Fibroblast of upper back skin (primary cell): ENCODE measurements at regions not wholly inside any gene's neighbourhood (a gene's known extent, or its start where the extent isn't known, plus 50 kb on each side); places are given as distances from the start of the nearest gene placed in this dataset.
A peak's percentile ranks its signal among the peaks of the same experiment; 100 is the strongest.
"Not testable (repeated sequence)": the region's sequence is repeated elsewhere in the genome, so short reads cannot be mapped to it uniquely, and the experiment has no call there.

Experiments
- DNase-seq: peaks from one replicate; pipeline ENCODE4 v3.0.0-alpha.2; 2013

GRCh38 chr1:145553795-145554194, 54.0 kb upstream of the GPR89A start:
- DNase-seq: not testable (repeated sequence)

GRCh38 chr1:145545055-145545454, 62.7 kb upstream of the GPR89A start:
- no peak for DNase-seq

- DNase-seq: peak; percentile 87
These were observed 66.1 kb upstream of the GPR89A start for GRCh38 chr1:145541685-145542084.

GRCh38 chr1:145541246-145541645, 66.5 kb upstream of the GPR89A start:
- peak; percentile 90 for DNase-seq

- peak; percentile 31 for DNase-seq
These were observed 69.5 kb upstream of the GPR89A start for GRCh38 chr1:145538118-145538882.

- DNase-seq: peak; percentile 48
These were observed 70.8 kb upstream of the GPR89A start for GRCh38 chr1:145537003-145537402.

GRCh38 chr1:145535461-145535860, 72.3 kb upstream of the GPR89A start:
- peak; percentile 89 for DNase-seq

GRCh38 chr1:145528068-145528564, 79.7 kb upstream of the GPR89A start:
- not testable (repeated sequence) for DNase-seq

DNA sequence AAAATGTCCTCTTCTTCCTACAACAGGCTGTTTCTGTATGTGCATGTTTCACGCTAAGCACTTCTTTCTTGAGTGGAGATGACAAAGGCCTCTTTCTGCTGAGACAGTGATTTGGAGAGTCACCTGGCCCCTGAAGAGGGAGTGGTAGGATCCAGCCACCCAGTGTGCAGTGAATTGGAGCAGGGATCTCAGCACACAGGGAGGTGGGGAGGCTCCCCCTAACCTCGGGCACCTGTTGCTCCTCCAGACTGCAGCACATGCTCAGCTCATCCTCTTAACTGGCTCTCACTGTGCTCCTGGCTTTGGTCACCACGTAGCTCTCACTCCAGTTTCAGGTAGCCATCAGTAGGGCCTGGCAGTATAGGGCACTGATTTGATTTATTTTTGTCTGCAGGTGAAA, 87.6 kb upstream of the GPR89A start:
- not testable (repeated sequence) for DNase-seq

- not testable (repeated sequence) for DNase-seq
These were observed 88.5 kb upstream of the GPR89A start for GRCh38 chr1:145519302-145519701.

GRCh38 chr1:145513017-145513416, 87.6 kb upstream of the NBPF20 start:
- not testable (repeated sequence) for DNase-seq

GRCh38 chr1:145508053-145508452, 82.7 kb upstream of the NBPF20 start:
- not testable (repeated sequence) for DNase-seq

DNA sequence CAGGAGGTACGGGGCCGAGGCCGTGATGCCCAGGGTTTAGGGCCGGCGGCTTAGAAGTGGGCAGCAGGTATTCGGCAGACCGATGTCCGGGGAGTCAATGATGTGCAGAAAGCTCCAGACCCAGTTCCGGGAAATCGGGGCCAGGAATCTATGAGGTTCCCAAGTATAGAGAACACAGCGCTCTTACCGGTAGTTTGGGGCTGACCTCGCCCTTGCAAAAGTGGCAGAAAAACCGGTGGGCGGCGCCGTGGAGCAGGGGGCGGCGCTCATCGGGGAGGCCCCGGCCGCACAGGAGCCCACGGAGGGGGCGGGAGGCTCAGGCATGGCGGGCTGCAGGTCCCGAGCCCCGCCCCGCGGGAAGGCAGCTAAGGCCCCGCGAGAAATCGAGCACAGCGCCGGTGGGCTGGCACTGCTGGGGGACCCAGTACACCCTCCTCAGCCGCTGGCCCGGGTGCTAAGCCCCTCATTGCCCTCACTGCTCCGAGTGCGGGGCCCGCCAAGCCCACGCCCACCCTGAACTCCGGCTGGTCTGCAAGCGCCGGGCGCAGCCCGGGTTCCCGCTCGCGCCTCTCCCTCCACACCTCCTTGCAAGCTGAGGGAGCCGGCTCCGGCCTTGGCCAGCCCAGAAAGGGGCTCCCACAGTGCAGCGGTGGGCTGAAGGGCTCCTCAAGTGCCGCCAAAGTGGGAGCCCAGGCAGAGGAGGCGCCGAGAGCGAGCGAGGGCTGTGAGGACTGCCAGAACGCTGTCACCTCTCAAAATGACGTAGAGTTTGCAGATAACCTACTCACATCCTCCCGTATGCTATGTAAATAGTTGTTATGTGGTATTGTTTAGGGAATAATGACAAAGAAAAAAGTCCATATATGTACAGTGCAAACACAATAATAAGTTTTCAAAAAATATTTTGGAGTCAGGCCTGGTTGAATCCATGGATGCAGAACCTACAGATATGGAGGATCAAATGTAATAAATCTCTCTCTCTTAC, 80.6 kb upstream of the NBPF20 start:
- not testable (repeated sequence) for DNase-seq

- not testable (repeated sequence) for DNase-seq
These were observed 79.5 kb upstream of the NBPF20 start for GRCh38 chr1:145504834-145505413.

DNA sequence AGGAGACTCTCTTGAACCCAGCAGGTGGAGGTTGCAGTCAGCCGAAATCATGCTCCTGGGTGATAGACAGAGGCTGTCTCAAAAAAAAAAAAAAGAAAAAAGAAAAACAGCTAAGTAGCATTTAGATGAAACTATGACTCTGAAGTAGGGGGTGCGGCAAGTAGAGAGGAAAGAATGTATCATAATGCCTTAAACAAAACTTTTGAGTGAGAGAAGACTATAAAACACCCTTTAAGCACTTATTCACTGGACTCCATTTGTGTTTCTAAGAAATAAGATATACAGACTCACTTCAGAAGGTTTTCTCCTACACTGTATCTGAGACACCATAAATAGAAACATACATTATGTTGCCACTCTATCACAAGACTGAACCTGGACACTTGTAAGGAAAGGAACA, 78.9 kb upstream of the NBPF20 start:
- DNase-seq: not testable (repeated sequence)

DNA sequence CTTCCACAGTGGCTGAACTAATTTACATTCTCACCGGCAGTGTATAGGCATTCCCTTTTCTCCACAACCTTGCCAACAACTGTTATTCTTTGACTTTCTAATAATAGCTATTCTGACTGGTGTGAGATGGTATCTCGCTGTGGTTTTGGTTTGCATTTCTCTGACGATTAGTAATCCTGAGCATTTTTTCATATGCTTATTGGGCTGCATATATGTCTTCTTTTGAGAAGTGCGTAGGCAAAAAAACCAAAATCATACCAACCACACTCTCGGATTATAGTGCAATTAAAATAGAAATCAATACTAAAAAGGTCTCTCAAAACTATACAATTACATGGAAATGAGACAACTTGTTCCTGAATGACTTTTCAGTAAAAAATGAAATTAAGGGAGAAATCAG, 74.8 kb upstream of the NBPF20 start:
- not testable (repeated sequence) for DNase-seq

- not testable (repeated sequence) for DNase-seq
These were observed 69.9 kb upstream of the NBPF20 start for GRCh38 chr1:145495077-145495871.

GRCh38 chr1:145488193-145488933, 63.0 kb upstream of the NBPF20 start:
- not testable (repeated sequence) for DNase-seq

GRCh38 chr1:145487156-145487555, 61.8 kb upstream of the NBPF20 start:
- DNase-seq: not testable (repeated sequence)

- not testable (repeated sequence) for DNase-seq
These were observed 58.9 kb upstream of the NBPF20 start for GRCh38 chr1:145484257-145484656.

DNA sequence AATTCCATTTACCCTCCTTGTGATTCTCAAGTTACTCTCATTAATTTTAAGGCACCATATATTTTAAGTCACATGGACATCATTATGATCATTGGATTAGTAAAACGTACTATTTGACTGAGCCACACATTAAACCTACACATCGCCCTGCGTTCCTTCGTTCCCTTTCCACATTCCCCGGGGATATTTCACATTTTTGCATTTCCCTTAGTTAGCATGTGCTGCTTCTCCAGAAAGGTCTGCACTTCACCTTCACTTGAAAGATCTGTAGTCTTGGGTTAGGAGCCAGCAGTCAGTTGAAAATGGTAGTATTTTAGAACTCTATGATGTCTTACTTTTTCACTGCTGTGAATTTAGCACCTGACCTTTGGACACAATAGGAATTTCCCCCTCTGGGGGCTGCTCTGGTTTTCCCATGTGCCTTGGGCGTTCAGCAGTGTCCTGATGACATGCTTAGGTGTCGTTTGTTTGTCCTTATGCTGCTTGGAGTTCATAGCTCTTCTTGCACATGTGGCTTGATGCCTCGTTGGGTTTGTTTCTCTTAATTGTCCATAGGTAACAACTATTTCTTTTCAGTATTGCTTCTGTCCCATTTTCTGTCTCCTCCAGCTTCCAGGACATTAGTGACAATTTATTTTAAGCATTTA, 56.9 kb upstream of the NBPF20 start:
- not testable (repeated sequence) for DNase-seq
